ENCODE measurements at regions not wholly inside any gene's neighbourhood (a gene's known extent, or its start where the extent isn't known, plus 50 kb on each side); places are given as distances from the start of the nearest gene placed in this dataset.

DNA sequence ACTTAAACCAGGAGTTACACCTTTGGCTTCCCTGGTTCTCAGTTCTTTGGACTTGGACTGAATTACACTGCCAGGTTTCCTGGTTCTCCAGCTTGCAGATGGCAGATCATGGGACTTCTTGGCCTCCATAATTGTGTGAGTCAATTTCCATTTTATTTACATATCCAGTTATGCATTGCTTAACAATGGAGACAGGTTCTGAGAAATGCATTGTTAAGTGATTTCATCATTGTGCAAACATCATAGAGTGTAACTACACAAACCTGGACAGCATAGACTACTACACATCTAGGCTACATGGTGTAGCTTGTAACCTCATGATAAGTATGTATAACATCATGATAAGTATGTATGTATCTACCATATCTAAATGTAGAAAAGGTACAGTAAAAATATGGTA is 276.1 kb upstream of the BTG1 start:
- TF ChIP-seq POLR2AphosphoS5 (IDR thresholded peaks at IDR 0.05; ENCODE audit: borderline replicate concordance, low read depth, low read length) (no peak), EZH2 (IDR thresholded peaks at IDR 0.05) (no peak)
